K562 (cell line): ENCODE measurements at regions not wholly inside any gene's neighbourhood (a gene's known extent, or its start where the extent isn't known, plus 50 kb on each side); places are given as distances from the start of the nearest gene placed in this dataset.

ENCODE experiments used
- ATAC-seq: fragments of 200-7000 bp; cut with Tn5 transposase; 3 replicates; pipeline ENCODE4 v1.9.1; 2020; ENCODE audit warnings: moderate library complexity
- BruUV-seq: library from RNA; stranded (reverse); fragments of 400-500 nt; replicated peaks from 2 replicates; lab custom pipeline; 2021; lab: Mats Ljungman, UMichigan
- CTCF ChIA-PET: fragments of 300-600 bp; formaldehyde crosslinking; extraction: SDS; loops from one replicate; lab custom pipeline; 2021; ENCODE audit warnings: low intra/inter-chr PET ratio; lab: Yijun Ruan, JAX
- POLR2A ChIA-PET: fragments of 300-600, 350-650 bp; sonication (Branson Sonifier 250); formaldehyde crosslinking; extraction: SDS; loops from one replicate; lab custom pipeline; 2021; ENCODE audit warnings: antibody characterized with exemption, inconsistent platforms; lab: Yijun Ruan, JAX
- DNase-seq, 4 experiments: peaks; one replicate each; pipeline versions ENCODE4 v3.0.0 to v3.0.0-alpha.2; 2011 to 2018; ENCODE audit warnings: low spot score in 3 of 4, mixed read lengths in 3 of 4; ENCODE audit errors: extremely low read depth in 1 of 4
- FAIRE-seq: peaks from 2 replicates; lab custom pipeline; 2011; peaks lifted over from hg19 to GRCh38; lab: Jason Lieb, UNC
- H2AFZ ChIP-seq: 2 replicates; pipeline ENCODE4 v1.6.0; 2011; ENCODE audit warnings: low read depth, low read length, control low read depth, inconsistent platforms
- H3K27ac ChIP-seq: fragments of 200-600 bp; 3 replicates; pipeline ENCODE4 v1.8.0; 2011; ENCODE audit warnings: low read depth, mild to moderate bottlenecking, control low read depth, inconsistent platforms, low read length, moderate library complexity, mixed read lengths; ENCODE audit errors: extremely low read depth
- H3K27me3 ChIP-seq, 2 experiments: fragments of 300-600 bp in 1 of 2; 2 replicates in 1 of 2; 3 replicates in 1 of 2; pipeline versions ENCODE4 v1.6.0 to v1.8.0; 2011; ENCODE audit warnings: inconsistent platforms in 2 of 2, low read length in 2 of 2, mild to moderate bottlenecking in 1 of 2, mixed read lengths in 1 of 2, moderate library complexity in 1 of 2; ENCODE audit not compliant: control insufficient read depth in 2 of 2, insufficient read depth in 2 of 2
- H3K36me3 ChIP-seq: fragments of 300-600 bp; 3 replicates; pipeline ENCODE4 v1.8.0; 2011; ENCODE audit warnings: mild to moderate bottlenecking, low read length, inconsistent platforms; ENCODE audit not compliant: control insufficient read depth, insufficient read depth
- H3K4me1 ChIP-seq, 2 experiments: fragments of 200-600 bp in 1 of 2; replicated peaks in 1 of 2; 2 replicates in 1 of 2; 3 replicates in 1 of 2; pipeline versions ENCODE4 v1.5.1 to v1.8.0; 2011; ENCODE audit warnings: inconsistent platforms in 2 of 2, low read length in 2 of 2, mild to moderate bottlenecking in 1 of 2, mixed read lengths in 1 of 2, moderate library complexity in 1 of 2; ENCODE audit not compliant: control insufficient read depth in 2 of 2, insufficient read depth in 2 of 2
- H3K4me2 ChIP-seq: 2 replicates; pipeline ENCODE4 v1.6.1; 2011; ENCODE audit warnings: low read length, control low read depth, inconsistent platforms, mixed read lengths; ENCODE audit not compliant: insufficient read depth
- H3K4me3 ChIP-seq: fragments of 200-600 bp; sonication (generic), shearing (Covaris generic); 2 replicates; pipeline ENCODE4 v1.5.1; 2016; ENCODE audit warnings: control low read depth, inconsistent platforms
- H3K79me2 ChIP-seq: fragments of 200-600 bp; 3 replicates; pipeline ENCODE4 v1.8.0; 2011; ENCODE audit warnings: low read length, inconsistent platforms; ENCODE audit not compliant: control insufficient read depth, insufficient read depth
- H3K9ac ChIP-seq, 2 experiments: 2 replicates each; pipeline versions ENCODE4 v1.6.0 to v1.6.1; 2011; ENCODE audit warnings: low read depth in 2 of 2, low read length in 2 of 2, control low read depth in 1 of 2, inconsistent platforms in 1 of 2, mild to moderate bottlenecking in 1 of 2, mixed read lengths in 1 of 2; ENCODE audit not compliant: insufficient read depth in 1 of 2
- H3K9me1 ChIP-seq: one replicate; pipeline ENCODE4 v1.6.0; 2011; ENCODE audit warnings: inconsistent platforms, mild to moderate bottlenecking, low read length, moderate library complexity; ENCODE audit not compliant: control insufficient read depth, insufficient read depth
- H3K9me3 ChIP-seq: replicated peaks from 2 replicates; pipeline ENCODE4 v1.5.1; 2011; ENCODE audit warnings: low read depth, low read length, inconsistent platforms; ENCODE audit not compliant: control insufficient read depth, insufficient read depth
- H4K20me1 ChIP-seq: replicated peaks from 2 replicates; pipeline ENCODE4 v1.6.1; 2011; ENCODE audit warnings: low read length, inconsistent platforms, mixed read lengths; ENCODE audit not compliant: control insufficient read depth, insufficient read depth
- BDP1 ChIP-seq: IDR thresholded peaks from 3 replicates; pipeline ENCODE4 v1.6.1; 2011; ENCODE audit not compliant: insufficient read length, insufficient read depth
- GABPB2 ChIP-seq: fragments of 250-450 bp; sonication (Bioruptor Pico); conservative IDR thresholded peaks from 2 replicates; pipeline ENCODE4 v1.5.1; 2021; ENCODE audit warnings: mild to moderate bottlenecking
- NRF1 ChIP-seq, 2 experiments: fragments of 450-650 bp; IDR thresholded peaks in 1 of 2; conservative IDR thresholded peaks in 1 of 2; 2 replicates each; pipeline ENCODE4 v1.6.1; 2014; ENCODE audit warnings: mild to moderate bottlenecking in 2 of 2
- PHF20 ChIP-seq: fragments of 450-650 bp; IDR thresholded peaks from 2 replicates; pipeline ENCODE4 v1.6.1; 2018; ENCODE audit not compliant: partially characterized antibody
- PHF8 ChIP-seq: fragments of 200-600 bp; sonication (generic); IDR thresholded peaks from 2 replicates; pipeline ENCODE4 v1.6.1; 2012; ENCODE audit warnings: mixed run types, mild to moderate bottlenecking, inconsistent platforms, low read length, moderate library complexity, borderline replicate concordance
- ZBTB33 ChIP-seq: sonication (generic); formaldehyde crosslinking; IDR thresholded peaks from 2 replicates; pipeline ENCODE4 v1.8.1; 2023; ENCODE audit warnings: mild to moderate bottlenecking, missing genetic modification reagents
- ZNF121 ChIP-seq: sonication (generic); formaldehyde crosslinking; conservative IDR thresholded peaks from 2 replicates; pipeline ENCODE4 v1.8.0; 2022; ENCODE audit warnings: missing genetic modification reagents
- ZNF518B ChIP-seq: fragments of 250-450 bp; sonication (Bioruptor Pico); IDR thresholded peaks from 2 replicates; pipeline ENCODE4 v1.5.0; 2021; ENCODE audit warnings: mild to moderate bottlenecking, moderate library complexity
- WGBS: fragments of 100-300 bp; shearing (Covaris generic); methylation state at CpG from one replicate; pipeline ENCODE4 v1.1.6; 2016; ENCODE audit warnings: low coverage, mixed read lengths; ENCODE audit not compliant: insufficient coverage; ENCODE audit errors: missing lambda C conversion rate; 5-methylcytosine and 5-hydroxymethylcytosine counted together
- in situ Hi-C: fragments of 300-500 bp; cut with MboI; formaldehyde crosslinking; loops from 4 replicates; pipeline ENCODE4 v1.15.0; 2018; ENCODE audit warnings: inconsistent platforms, mixed read lengths
- intact Hi-C: fragments of 100-400 bp; cut with micrococcal nuclease; formaldehyde crosslinking; loops from 2 replicates; pipeline ENCODE4 v1.14.2; 2022

- in situ Hi-C loops = no loop called here
- no peaks in the 10 kb centered on the region; the same call in 2 of the 3 replicates for H3K79me2 ChIP-seq
- no peak overlapping the region for H3K9ac ChIP-seq
- no peaks in the 10 kb centered on the region for H3K9me3 ChIP-seq
- no peaks in the 10 kb centered on the region for H3K36me3 ChIP-seq
- TF ChIP-seq NRF1 (conservative IDR thresholded peaks at IDR 0.05 in 1 of 2, IDR thresholded peaks at IDR 0.05 in 1 of 2) (peak; percentile 67 to 72), BDP1 (no peak)
- DNase-seq = no peak
- no peaks in the 10 kb centered on the region for H4K20me1 ChIP-seq
- no peak overlapping the region for H2AFZ ChIP-seq
- no peak for FAIRE-seq
- no peak overlapping the region for H3K27ac ChIP-seq
- ChIA-PET POLR2A (no interaction called here), CTCF (no interaction called here)
- H3K27me3 ChIP-seq = peaks cover 0 to 17% of the 10 kb centered on the region in 2 experiments; a peak in 3 of 5 replicates
- 33% methylated on average over 13 of the region's 25 CpGs for WGBS
- no peak for ATAC-seq
- H3K4me3 ChIP-seq = no peak overlapping the region
- H3K4me2 ChIP-seq = no peak overlapping the region
- H3K9me1 ChIP-seq = no peaks in the 10 kb centered on the region
- H3K4me1 ChIP-seq = peaks cover 14 to 100% of the 10 kb centered on the region in 2 experiments; a peak in 4 of 5 replicates
- intact Hi-C loops = loop anchor here (10.0 kb wide), 1 partner anchor 219 kb away; no protein-coding TSS in a partner anchor
- no TSS peak for BruUV-seq
These were observed 321.5 kb downstream of the ALG10 start for GRCh38 chr12:34343766-34344165.

GRCh38 chr12:34344851-34345522, 322.7 kb downstream of the ALG10 start:
- H4K20me1 ChIP-seq = no peaks in the 10 kb centered on the region
- WGBS = 71% methylated on average over 14 of the region's 37 CpGs
- H2AFZ ChIP-seq = no peak overlapping the region
- no peaks in the 10 kb centered on the region; the same call in 2 of the 3 replicates for H3K79me2 ChIP-seq
- no TSS peak for BruUV-seq
- ATAC-seq = no peak
- ChIA-PET CTCF (no interaction called here), POLR2A (no interaction called here)
- no peak overlapping the region for H3K4me2 ChIP-seq
- FAIRE-seq = no peak
- no peaks in the 10 kb centered on the region for H3K9me1 ChIP-seq
- H3K9me3 ChIP-seq = no peaks in the 10 kb centered on the region
- peaks cover 23 to 100% of the 10 kb centered on the region in 2 experiments for H3K4me1 ChIP-seq
- no peaks in the 10 kb centered on the region for H3K36me3 ChIP-seq
- H3K27me3 ChIP-seq = peaks cover 0 to 7% of the 10 kb centered on the region in 2 experiments; a peak in 1 of 5 replicates
- in situ Hi-C loops = no loop called here
- peak overlapping the region in 1 of 2 experiments; percentile 93; a peak in 2 of 4 replicates for H3K9ac ChIP-seq
- no peak overlapping the region for H3K27ac ChIP-seq
- no peak overlapping the region for H3K4me3 ChIP-seq
- no peak for DNase-seq
- intact Hi-C loops = loop anchor here (10.0 kb wide), 1 partner anchor 220 kb away; no protein-coding TSS in a partner anchor
- TF ChIP-seq ZNF518B (CRISPR knock-in tag) (no peak), PHF20 (no peak), ZNF121 (CRISPR knock-in tag) (0 out of 2 replicates have a peak, but pooled peaks have one; percentile 6), PHF8 (no peak), ZBTB33 (CRISPR knock-in tag) (peak; percentile 76), GABPB2 (no peak)
